Karpas-422 (cell line): ENCODE measurements at regions not wholly inside any gene's neighbourhood (a gene's known extent, or its start where the extent isn't known, plus 50 kb on each side); places are given as distances from the start of the nearest gene placed in this dataset.
A peak's percentile ranks its signal among the peaks of the same experiment; 100 is the strongest.
"Not testable (repeated sequence)": the region's sequence is repeated elsewhere in the genome, so short reads cannot be mapped to it uniquely, and the experiment has no call there.

Experiments
- DNase-seq: peaks from one replicate; pipeline ENCODE4 v3.0.0-alpha.2; 2015
- H2AFZ ChIP-seq: fragments of 200-600 bp; sonication (generic); 2 replicates; pipeline ENCODE4 v1.6.1; 2014; ENCODE audit warnings: antibody characterized with exemption, low read length, mixed read lengths
- H3K27ac ChIP-seq: fragments of 200-600 bp; sonication (generic); 2 replicates; pipeline ENCODE4 v1.5.1; 2014; ENCODE audit warnings: mild to moderate bottlenecking, low read length, moderate library complexity
- H3K27me3 ChIP-seq: fragments of 200-600 bp; sonication (generic); 2 replicates; pipeline ENCODE4 v1.6.1; 2014; ENCODE audit warnings: low read length, mixed read lengths
- H3K36me3 ChIP-seq: fragments of 200-600 bp; sonication (generic); 2 replicates; pipeline ENCODE4 v1.6.1; 2014; ENCODE audit warnings: low read length, mixed read lengths; ENCODE audit not compliant: insufficient read depth
- H3K4me1 ChIP-seq: fragments of 200-600 bp; sonication (generic); 2 replicates; pipeline ENCODE4 v1.6.1; 2014; ENCODE audit warnings: mild to moderate bottlenecking, low read length, mixed read lengths
- H3K4me2 ChIP-seq: fragments of 200-600 bp; sonication (generic); 2 replicates; pipeline ENCODE4 v1.6.1; 2014; ENCODE audit warnings: low read length, low read depth, mild to moderate bottlenecking; ENCODE audit not compliant: poor library complexity, severe bottlenecking
- H3K4me3 ChIP-seq: fragments of 200-600 bp; sonication (generic); 2 replicates; pipeline ENCODE4 v1.5.1; 2014; ENCODE audit warnings: mild to moderate bottlenecking, antibody characterized with exemption, low read length, mixed read lengths
- H3K79me2 ChIP-seq: fragments of 200-600 bp; sonication (generic); 2 replicates; pipeline ENCODE4 v1.6.1; 2014; ENCODE audit warnings: mild to moderate bottlenecking, low read length, mixed read lengths
- H3K9ac ChIP-seq: fragments of 200-600 bp; sonication (generic); 2 replicates; pipeline ENCODE4 v1.6.0; 2014; ENCODE audit warnings: low read length
- H3K9me2 ChIP-seq: fragments of 200-600 bp; sonication (generic), shearing (Covaris generic); replicated peaks from 2 replicates; pipeline ENCODE4 v1.6.0; 2014; ENCODE audit warnings: mild to moderate bottlenecking, low read length, moderate library complexity; ENCODE audit not compliant: insufficient read depth
- H3K9me3 ChIP-seq: fragments of 300-700, 200-600 bp; sonication (generic); 2 replicates; pipeline ENCODE4 v1.6.1; 2014; ENCODE audit warnings: low read length, mixed read lengths
- H4K20me1 ChIP-seq: fragments of 200-600 bp; sonication (generic); 2 replicates; pipeline ENCODE4 v1.6.1; 2014; ENCODE audit warnings: mild to moderate bottlenecking, antibody characterized with exemption, low read length, low read depth; ENCODE audit not compliant: insufficient read depth

DNA sequence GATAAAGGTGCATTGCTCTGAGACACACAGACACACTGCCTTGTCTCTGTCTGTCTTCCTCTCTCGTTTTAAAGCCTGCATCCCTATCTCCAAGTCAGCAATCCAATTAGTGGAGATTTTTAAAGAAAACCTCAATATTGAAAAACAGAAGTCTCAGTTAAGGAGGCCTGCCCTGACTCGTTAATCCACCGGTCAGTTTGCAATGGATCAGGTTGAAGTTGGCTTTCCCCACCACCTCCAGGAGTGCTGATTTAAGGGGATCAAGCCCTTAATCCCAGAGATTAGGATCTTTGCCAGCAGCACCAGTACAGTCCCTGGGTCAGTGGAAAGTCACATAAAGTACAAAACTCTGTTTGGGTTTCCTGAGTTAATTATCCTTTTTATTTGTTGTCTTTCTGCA, 271.1 kb upstream of the ASIC2 start:
- H3K4me3 ChIP-seq, result no peak overlapping the region
- no peaks in the 10 kb centered on the region for H3K27me3 ChIP-seq
- no peaks in the 10 kb centered on the region for H4K20me1 ChIP-seq
- no peaks in the 10 kb centered on the region for H3K79me2 ChIP-seq
- H3K9me3 ChIP-seq, result no peaks in the 10 kb centered on the region
- no peak overlapping the region for H3K27ac ChIP-seq
- H3K9me2 ChIP-seq, result no peaks in the 10 kb centered on the region
- DNase-seq, result no peak
- no peak overlapping the region for H3K9ac ChIP-seq
- H2AFZ ChIP-seq, result no peak overlapping the region
- H3K36me3 ChIP-seq, result no peaks in the 10 kb centered on the region
- no peaks in the 10 kb centered on the region for H3K4me1 ChIP-seq
- no peak overlapping the region for H3K4me2 ChIP-seq

DNA sequence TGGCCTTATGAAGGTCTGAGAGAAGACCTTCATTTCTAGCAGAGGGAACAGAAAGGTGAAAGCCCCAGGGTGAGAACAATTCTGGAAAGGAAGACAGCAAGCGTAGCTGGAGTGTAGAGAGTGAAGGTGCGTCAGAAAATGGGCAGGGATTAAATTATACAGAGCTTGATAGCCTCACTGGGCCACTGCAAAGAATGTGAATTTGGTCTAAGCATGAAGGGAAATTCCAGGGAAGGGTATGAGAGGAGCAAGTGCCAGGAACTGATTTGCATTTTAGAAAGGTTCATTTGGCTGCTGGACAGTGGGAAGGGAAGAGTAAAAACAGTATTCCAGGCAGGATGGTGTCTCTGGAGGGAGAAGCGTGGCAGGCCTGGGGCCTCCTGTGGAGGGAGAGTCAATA, 274.1 kb upstream of the ASIC2 start:
- Histone ChIP-seq H3K9ac (no peak overlapping the region), H3K36me3 (no peaks in the 10 kb centered on the region), H3K4me2 (no peak overlapping the region), H3K4me3 (no peak overlapping the region), H3K79me2 (no peaks in the 10 kb centered on the region), H3K27ac (no peak overlapping the region), H3K27me3 (no peaks in the 10 kb centered on the region), H4K20me1 (no peaks in the 10 kb centered on the region), H2AFZ (no peak overlapping the region), H3K9me2 (no peaks in the 10 kb centered on the region), H3K4me1 (no peaks in the 10 kb centered on the region), H3K9me3 (no peaks in the 10 kb centered on the region)
- no peak for DNase-seq

DNA sequence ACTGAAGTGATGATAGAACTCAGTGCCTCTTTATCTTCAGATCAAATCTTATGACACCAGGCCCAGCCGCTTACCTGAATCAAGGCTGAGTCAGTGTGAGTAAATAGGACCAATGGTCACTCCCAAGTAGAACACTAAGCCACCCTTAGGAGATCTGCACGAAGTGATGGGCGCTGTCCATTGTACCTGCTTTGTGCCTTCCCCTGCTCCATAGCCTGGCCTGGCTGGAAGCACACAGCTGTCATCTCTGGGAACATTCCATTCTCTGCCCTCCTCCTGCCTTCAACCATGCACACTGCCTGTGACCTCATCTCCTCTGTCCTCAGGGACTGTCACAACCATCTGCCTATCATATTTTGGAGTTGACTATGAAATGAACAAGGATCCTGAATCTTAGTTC, 279.5 kb upstream of the ASIC2 start:
- Histone ChIP-seq H3K9me3 (no peaks in the 10 kb centered on the region), H2AFZ (no peak overlapping the region), H3K4me2 (no peak overlapping the region), H4K20me1 (no peaks in the 10 kb centered on the region), H3K27ac (no peak overlapping the region), H3K36me3 (no peaks in the 10 kb centered on the region), H3K9me2 (no peaks in the 10 kb centered on the region), H3K9ac (no peak overlapping the region), H3K4me3 (no peak overlapping the region), H3K27me3 (no peaks in the 10 kb centered on the region), H3K4me1 (no peaks in the 10 kb centered on the region), H3K79me2 (no peaks in the 10 kb centered on the region)
- no peak for DNase-seq

DNA sequence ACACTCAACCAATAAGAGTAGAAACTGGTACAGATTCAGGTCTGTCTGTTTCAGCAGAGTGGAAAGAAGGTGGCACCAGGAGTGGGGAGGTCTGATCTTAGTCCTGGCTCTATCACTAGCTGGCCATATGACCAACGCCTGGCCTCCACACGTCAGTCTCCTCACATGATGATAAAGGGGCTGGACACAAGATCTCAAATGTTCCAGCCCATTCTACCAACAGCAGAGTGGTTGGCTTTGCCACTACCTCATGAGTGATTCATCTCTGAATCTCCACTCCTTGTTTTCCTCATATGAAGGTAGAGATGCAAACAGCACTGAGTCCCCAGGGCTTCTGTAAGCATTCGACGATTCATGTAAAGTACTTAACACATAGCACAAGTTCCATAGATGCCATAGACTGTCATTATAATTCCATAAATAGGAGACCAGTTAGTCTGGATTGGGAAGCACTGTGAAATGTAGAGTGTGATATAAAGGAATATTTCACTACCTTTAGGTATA, 281.9 kb upstream of the ASIC2 start:
- no peaks in the 10 kb centered on the region for H3K79me2 ChIP-seq
- H3K27me3 ChIP-seq, result no peaks in the 10 kb centered on the region
- no peak overlapping the region for H3K4me2 ChIP-seq
- no peaks in the 10 kb centered on the region for H3K9me3 ChIP-seq
- no peaks in the 10 kb centered on the region for H3K36me3 ChIP-seq
- no peak for DNase-seq
- no peaks in the 10 kb centered on the region for H4K20me1 ChIP-seq
- H3K9me2 ChIP-seq, result no peaks in the 10 kb centered on the region
- peaks cover 1% of the 10 kb centered on the region for H3K4me1 ChIP-seq
- H3K27ac ChIP-seq, result no peak overlapping the region
- no peak overlapping the region for H3K4me3 ChIP-seq
- no peak overlapping the region for H3K9ac ChIP-seq
- H2AFZ ChIP-seq, result no peak overlapping the region

DNA sequence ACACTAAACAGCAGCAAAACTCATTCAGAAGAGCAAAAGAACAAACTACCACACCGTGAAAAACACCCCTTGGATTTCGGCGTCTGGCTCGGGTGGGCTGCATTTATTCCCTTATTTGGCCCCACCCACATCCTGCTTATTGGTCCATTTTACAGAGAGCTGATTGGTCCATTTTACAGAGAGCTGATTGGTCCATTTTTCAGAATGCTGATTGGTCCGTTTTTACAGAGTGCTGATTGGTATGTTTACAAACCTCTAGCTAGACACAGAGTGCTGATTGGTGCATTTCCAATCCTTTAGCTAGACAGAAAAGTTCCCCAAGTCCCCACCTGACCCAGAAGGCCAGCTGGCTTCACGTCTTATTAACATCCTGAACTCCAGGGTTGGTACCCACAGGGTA, 286.6 kb upstream of the ASIC2 start:
- not testable (repeated sequence) for H3K27me3 ChIP-seq, H3K9me2 ChIP-seq, H3K9ac ChIP-seq, H3K79me2 ChIP-seq, H2AFZ ChIP-seq, H3K4me2 ChIP-seq, H3K36me3 ChIP-seq, H3K27ac ChIP-seq, H3K9me3 ChIP-seq, H4K20me1 ChIP-seq, DNase-seq
- Histone ChIP-seq H3K4me3 (0 out of 2 replicates have a peak overlapping the region, but pooled peaks have one; percentile 34), H3K4me1 (peaks cover 11% of the 10 kb centered on the region)

DNA sequence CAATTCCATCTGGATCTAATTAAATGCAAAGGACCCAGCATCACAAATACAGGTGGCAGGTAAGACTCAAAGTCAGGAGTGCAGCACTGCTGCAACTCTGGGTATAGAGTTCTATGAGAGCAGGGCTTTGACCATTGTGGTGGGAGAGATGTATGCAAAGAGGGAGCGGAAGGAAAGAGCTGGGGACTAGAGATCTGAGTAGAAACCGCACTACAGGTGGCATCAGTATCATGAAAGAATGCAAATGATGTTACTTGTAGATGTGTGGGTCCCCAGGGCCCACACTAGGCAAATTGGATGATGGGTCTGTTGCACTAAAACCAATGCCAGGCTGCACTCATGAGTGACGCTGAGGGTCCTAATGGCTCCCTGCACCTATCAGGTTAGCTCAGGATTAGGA, 287.1 kb upstream of the ASIC2 start:
- peak; percentile 41 for DNase-seq
- H4K20me1 ChIP-seq, result no peaks in the 10 kb centered on the region
- H3K79me2 ChIP-seq, result no peaks in the 10 kb centered on the region
- H2AFZ ChIP-seq, result no peak overlapping the region
- peaks cover 11% of the 10 kb centered on the region for H3K4me1 ChIP-seq
- no peaks in the 10 kb centered on the region for H3K27me3 ChIP-seq
- H3K4me2 ChIP-seq, result no peak overlapping the region
- H3K4me3 ChIP-seq, result 0 out of 2 replicates have a peak overlapping the region, but pooled peaks have one; percentile 34
- no peak overlapping the region for H3K9ac ChIP-seq
- no peaks in the 10 kb centered on the region for H3K36me3 ChIP-seq
- H3K9me2 ChIP-seq, result no peaks in the 10 kb centered on the region
- no peaks in the 10 kb centered on the region for H3K9me3 ChIP-seq
- H3K27ac ChIP-seq, result no peak overlapping the region

DNA sequence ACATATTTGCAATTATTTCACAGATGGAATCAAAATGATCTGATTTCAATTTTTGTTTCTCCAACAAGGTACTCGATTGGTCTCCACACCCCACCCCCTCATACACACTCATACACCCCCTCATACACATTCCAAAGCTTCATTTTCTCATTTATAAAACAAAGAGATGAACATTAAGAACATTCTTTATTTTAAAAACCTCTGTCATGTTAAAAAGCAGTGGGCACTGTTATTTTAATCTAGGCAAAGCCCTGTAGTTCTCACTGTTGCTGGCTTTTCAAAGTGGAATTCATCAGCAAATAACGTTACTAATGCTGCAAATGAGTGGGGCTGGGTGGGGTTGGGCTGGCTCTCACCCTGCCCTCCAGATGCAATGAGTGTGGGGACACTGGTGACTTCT, 289.6 kb upstream of the ASIC2 start:
- Histone ChIP-seq H3K79me2 (no peaks in the 10 kb centered on the region), H3K27ac (no peak overlapping the region), H3K4me3 (no peak overlapping the region), H3K9me3 (no peaks in the 10 kb centered on the region), H3K36me3 (no peaks in the 10 kb centered on the region), H4K20me1 (no peaks in the 10 kb centered on the region), H3K4me2 (no peak overlapping the region), H3K9me2 (no peaks in the 10 kb centered on the region), H2AFZ (no peak overlapping the region), H3K9ac (no peak overlapping the region), H3K27me3 (no peaks in the 10 kb centered on the region), H3K4me1 (peaks cover 11% of the 10 kb centered on the region)
- no peak for DNase-seq

DNA sequence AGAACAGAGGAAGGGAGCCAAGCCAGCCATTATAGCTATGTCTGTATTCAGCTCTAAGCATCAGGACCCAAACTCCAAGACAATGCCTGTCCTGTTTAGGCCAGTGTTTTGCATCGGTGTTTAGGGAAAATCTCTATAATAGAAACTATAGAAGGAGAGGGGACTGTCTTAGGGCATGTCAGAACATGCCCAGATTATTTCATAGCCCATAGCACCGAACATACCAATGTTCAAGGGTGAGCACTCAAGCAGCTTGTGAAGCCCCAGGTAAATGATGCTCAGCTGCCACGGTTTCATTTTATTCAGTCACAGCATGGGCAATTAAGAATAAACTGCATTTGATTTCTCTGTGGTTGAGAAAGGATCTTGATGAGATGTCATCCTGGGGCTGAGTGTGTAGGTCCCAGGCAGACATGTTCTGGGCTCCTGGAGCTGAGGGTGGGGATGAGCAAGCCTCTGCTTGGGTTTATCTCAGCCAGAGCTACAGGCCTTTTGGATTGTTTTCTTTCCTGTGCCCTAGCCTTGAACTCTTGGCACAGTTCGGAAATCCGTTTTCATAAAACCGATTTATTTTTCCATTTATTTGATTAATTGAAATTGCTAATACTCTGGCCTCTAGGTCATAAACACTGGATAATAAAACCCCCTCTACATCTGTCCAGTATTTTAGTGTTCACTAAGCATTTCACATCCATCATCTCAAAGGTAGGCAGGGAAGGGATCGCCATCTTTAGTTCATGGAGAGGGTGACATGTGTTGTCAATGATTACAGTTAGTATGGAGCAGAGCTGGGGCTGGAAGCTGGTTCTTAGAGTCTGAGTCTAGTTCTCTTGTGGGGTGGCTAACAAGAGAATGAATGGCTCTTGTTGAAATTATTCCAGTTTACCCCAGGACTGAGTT, 290.7 kb upstream of the ASIC2 start:
- DNase-seq, result no peak
- H3K36me3 ChIP-seq, result no peaks in the 10 kb centered on the region
- no peaks in the 10 kb centered on the region for H4K20me1 ChIP-seq
- H3K9me3 ChIP-seq, result no peaks in the 10 kb centered on the region
- H3K4me1 ChIP-seq, result peaks cover 11% of the 10 kb centered on the region
- H3K79me2 ChIP-seq, result no peaks in the 10 kb centered on the region
- H3K27me3 ChIP-seq, result no peaks in the 10 kb centered on the region
- no peak overlapping the region for H3K9ac ChIP-seq
- H2AFZ ChIP-seq, result no peak overlapping the region
- H3K4me3 ChIP-seq, result no peak overlapping the region
- H3K4me2 ChIP-seq, result no peak overlapping the region
- no peaks in the 10 kb centered on the region for H3K9me2 ChIP-seq
- no peak overlapping the region for H3K27ac ChIP-seq
